GM06990 (cell line): ENCODE measurements at regions not wholly inside any gene's neighbourhood (a gene's known extent, or its start where the extent isn't known, plus 50 kb on each side); places are given as distances from the start of the nearest gene placed in this dataset.
"Not testable (repeated sequence)": the region's sequence is repeated elsewhere in the genome, so short reads cannot be mapped to it uniquely, and the experiment has no call there.

Experiments used
- DNase-seq: peaks from one replicate; pipeline ENCODE4 v3.0.0-alpha.2; 2011; ENCODE audit not compliant: insufficient read length; ENCODE audit errors: extremely low read depth
- H3K27me3 ChIP-seq: replicated peaks from 2 replicates; pipeline ENCODE4 v1.6.0; 2011; ENCODE audit warnings: low read length; ENCODE audit not compliant: control insufficient read depth, insufficient read depth
- H3K36me3 ChIP-seq: 2 replicates; pipeline ENCODE4 v1.5.1; 2011; ENCODE audit warnings: low read length; ENCODE audit not compliant: control insufficient read depth, insufficient read depth
- H3K4me3 ChIP-seq: replicated peaks from 2 replicates; pipeline ENCODE4 v1.5.1; 2011; ENCODE audit warnings: low read depth, mild to moderate bottlenecking, control low read depth, low read length
- CTCF ChIP-seq: IDR thresholded peaks from 2 replicates; pipeline ENCODE4 v1.5.1; 2011; ENCODE audit warnings: low read length, control low read depth, mild to moderate bottlenecking, inconsistent platforms; ENCODE audit not compliant: insufficient read depth, poor library complexity, severe bottlenecking

- no peak for DNase-seq
- no peaks in the 10 kb centered on the region for H3K36me3 ChIP-seq
- no peak for TF ChIP-seq CTCF
- H3K27me3 ChIP-seq, result no peaks in the 10 kb centered on the region
- H3K4me3 ChIP-seq, result no peak overlapping the region
These were observed 206.0 kb downstream of the HHIP start for GRCh38 chr4:144851948-144852347.

- H3K27me3 ChIP-seq, result no peaks in the 10 kb centered on the region
- TF ChIP-seq CTCF, result no peak
- H3K4me3 ChIP-seq, result no peak overlapping the region
- no peak for DNase-seq
- H3K36me3 ChIP-seq, result no peaks in the 10 kb centered on the region
These were observed 215.5 kb downstream of the HHIP start for GRCh38 chr4:144861471-144861870.

- no peak overlapping the region for H3K4me3 ChIP-seq
- no peak for TF ChIP-seq CTCF
- no peak for DNase-seq
These were observed 216.3 kb downstream of the HHIP start for GRCh38 chr4:144862210-144862609.

GRCh38 chr4:144864891-144865290 lies 218.9 kb downstream of the HHIP start:
- H3K36me3 ChIP-seq, DNase-seq, H3K4me3 ChIP-seq, H3K27me3 ChIP-seq: not testable (repeated sequence)

More at GRCh38 chr4:144862210-144862609, 216.3 kb downstream of the HHIP start:
- H3K36me3 ChIP-seq, result no peaks in the 10 kb centered on the region
- H3K27me3 ChIP-seq, result no peaks in the 10 kb centered on the region

- no peak for DNase-seq
- no peaks in the 10 kb centered on the region for H3K27me3 ChIP-seq
- no peak overlapping the region for H3K4me3 ChIP-seq
- TF ChIP-seq CTCF, result no peak
- no peaks in the 10 kb centered on the region for H3K36me3 ChIP-seq
These were observed 222.4 kb downstream of the HHIP start for GRCh38 chr4:144868309-144868708.

GRCh38 chr4:144872508-144873225 lies 225.3 kb downstream of the ANAPC10 start:
- Histone ChIP-seq H3K27me3 (no peaks in the 10 kb centered on the region), H3K36me3 (no peaks in the 10 kb centered on the region), H3K4me3 (no peak overlapping the region)
- TF ChIP-seq CTCF, result no peak
- DNase-seq, result no peak
